Panc1 (cell line): ENCODE measurements at regions not wholly inside any gene's neighbourhood (a gene's known extent, or its start where the extent isn't known, plus 50 kb on each side); places are given as distances from the start of the nearest gene placed in this dataset.

Experiments
- ATAC-seq: fragments of 200-7000 bp; cut with Tn5 transposase; 2 replicates; pipeline ENCODE4 v1.9.1; 2020; ENCODE audit warnings: mild to moderate bottlenecking, moderate library complexity
- BruUV-seq: library from RNA; stranded (reverse); fragments of 400-500 nt; replicated peaks from 2 replicates; lab custom pipeline; 2021; lab: Mats Ljungman, UMichigan
- CTCF ChIA-PET: fragments of 300-600 bp; sonication (Branson Sonifier 250); formaldehyde crosslinking; loops from one replicate; lab custom pipeline; 2022; ENCODE audit warnings: antibody characterized with exemption; lab: Charles Lee
- POLR2A ChIA-PET: fragments of 300-600 bp; sonication (Branson Sonifier 250); formaldehyde crosslinking; loops from one replicate; lab custom pipeline; 2022; ENCODE audit warnings: antibody characterized with exemption; lab: Charles Lee
- DNase-seq: peaks from one replicate; pipeline ENCODE4 v3.0.0-alpha.2; 2010; ENCODE audit warnings: low read depth, low spot score
- H3K27ac ChIP-seq: 2 replicates; pipeline ENCODE4 v1.5.1; 2011; ENCODE audit warnings: mild to moderate bottlenecking, low read length, inconsistent platforms
- H3K27me3 ChIP-seq: fragments of 200-500 bp; sonication (Bioruptor generic); 2 replicates; pipeline ENCODE4 v1.6.0; 2014; ENCODE audit warnings: low read length, inconsistent platforms; ENCODE audit not compliant: control insufficient read depth, insufficient read depth
- H3K36me3 ChIP-seq: fragments of 200-500 bp; sonication (Bioruptor generic); 2 replicates; pipeline ENCODE4 v1.5.1; 2014; ENCODE audit warnings: inconsistent platforms, mild to moderate bottlenecking, low read length, moderate library complexity; ENCODE audit not compliant: control insufficient read depth, insufficient read depth
- H3K4me1 ChIP-seq: 2 replicates; pipeline ENCODE4 v1.5.1; 2011; ENCODE audit warnings: inconsistent platforms, mild to moderate bottlenecking, low read length, moderate library complexity; ENCODE audit not compliant: control insufficient read depth, insufficient read depth
- H3K4me3 ChIP-seq, 2 experiments: 2 replicates each; pipeline ENCODE4 v1.5.1; 2011 to 2012; ENCODE audit warnings: low read depth in 2 of 2, low read length in 2 of 2, mild to moderate bottlenecking in 2 of 2, inconsistent platforms in 1 of 2, moderate library complexity in 1 of 2
- H3K9me3 ChIP-seq: fragments of 200-500 bp; sonication (Bioruptor generic); 2 replicates; pipeline ENCODE4 v1.5.1; 2014; ENCODE audit warnings: low read depth, mild to moderate bottlenecking, inconsistent platforms, low read length, moderate library complexity; ENCODE audit not compliant: control insufficient read depth, insufficient read depth
- CTCF ChIP-seq: fragments of 450-650 bp; IDR thresholded peaks from 2 replicates; pipeline ENCODE4 v1.5.1; 2017; ENCODE audit warnings: mild to moderate bottlenecking
- POLR2AphosphoS5 ChIP-seq: IDR thresholded peaks from 2 replicates; pipeline ENCODE4 v1.6.1; 2012; ENCODE audit warnings: mild to moderate bottlenecking, low read depth, low read length, moderate library complexity
- REST ChIP-seq, 2 experiments: IDR thresholded peaks; 2 replicates each; pipeline ENCODE4 v1.6.1; 2011 to 2012; ENCODE audit warnings: low read depth in 2 of 2, control low read depth in 1 of 2, low read length in 1 of 2, mild to moderate bottlenecking in 1 of 2, moderate library complexity in 1 of 2; ENCODE audit not compliant: insufficient read depth in 1 of 2
- SIN3A ChIP-seq: IDR thresholded peaks from 2 replicates; pipeline ENCODE4 v1.6.1; 2012; ENCODE audit warnings: low read depth, mild to moderate bottlenecking, low read length, moderate library complexity, borderline replicate concordance; ENCODE audit not compliant: insufficient read depth
- TCF7L2 ChIP-seq: IDR thresholded peaks from 2 replicates; pipeline ENCODE4 v1.6.1; 2011; ENCODE audit warnings: mild to moderate bottlenecking, low read depth, low read length, inconsistent platforms
- in situ Hi-C: cut with HindIII; loops from 2 replicates; pipeline ENCODE4 v1.10.0; 2016; ENCODE audit warnings: low sequenced_read_pairs, low pct_unique_long_range_greater_than_20kb
- intact Hi-C: fragments of 100-400 bp; cut with micrococcal nuclease; formaldehyde crosslinking; loops from one replicate; pipeline ENCODE4 v1.10.0; 2022; ENCODE audit not compliant: unreplicated experiment

GRCh38 chr6:1181939-1182605 lies 129.8 kb upstream of the FOXQ1 start:
- Histone ChIP-seq H3K4me3 (no peak overlapping the region), H3K27ac (no peak overlapping the region), H3K9me3 (no peaks in the 10 kb centered on the region), H3K27me3 (peaks cover 9% of the 10 kb centered on the region), H3K4me1 (no peaks in the 10 kb centered on the region), H3K36me3 (no peaks in the 10 kb centered on the region)
- CTCF ChIA-PET, result no interaction called here
- BruUV-seq, result no TSS peak
- in situ Hi-C loops (no loop called here), intact Hi-C loops (no loop called here)
- TF ChIP-seq REST (IDR thresholded peaks at IDR 0.05; ENCODE audit: insufficient read depth in 1 of 2, low read depth in 2 of 2, low read length in 1 of 2) (no peak), SIN3A (no peak), TCF7L2 (no peak)
- DNase-seq (no peak), ATAC-seq (no peak)
- POLR2A ChIA-PET, result no interaction called here

- no TSS peak for BruUV-seq
- Histone ChIP-seq H3K27me3 (peaks cover 2% of the 10 kb centered on the region), H3K36me3 (no peaks in the 10 kb centered on the region), H3K4me3 (no peak overlapping the region), H3K4me1 (no peaks in the 10 kb centered on the region), H3K9me3 (no peaks in the 10 kb centered on the region), H3K27ac (no peak overlapping the region)
- intact Hi-C loops, result no loop called here
- DNase-seq, result no peak
- TF ChIP-seq POLR2AphosphoS5 (no peak), TCF7L2 (no peak), REST (IDR thresholded peaks at IDR 0.05; ENCODE audit: insufficient read depth in 1 of 2, low read depth in 2 of 2, low read length in 1 of 2) (no peak), SIN3A (no peak), CTCF (no peak)
- CTCF ChIA-PET, result no interaction called here
- ATAC-seq, result no peak
- in situ Hi-C loops, result no loop called here
- POLR2A ChIA-PET, result no interaction called here
These were observed 132.1 kb upstream of the FOXQ1 start for GRCh38 chr6:1179571-1180459.
